GM12878 (cell line): ENCODE measurements at regions not wholly inside any gene's neighbourhood (a gene's known extent, or its start where the extent isn't known, plus 50 kb on each side); places are given as distances from the start of the nearest gene placed in this dataset.

Experiments
- ATAC-seq: fragments of 200-7000 bp; cut with Tn5 transposase; 3 replicates; pipeline ENCODE4 v1.9.1; 2020; ENCODE audit warnings: mild to moderate bottlenecking, moderate library complexity
- BruUV-seq: library from RNA; stranded (reverse); fragments of 400-500 nt; replicated peaks from 2 replicates; lab custom pipeline; 2021; lab: Mats Ljungman, UMichigan
- CTCF ChIA-PET: fragments of 300-600 bp; sonication (Branson Sonifier 250); formaldehyde crosslinking; extraction: SDS; loops from one replicate; lab custom pipeline; 2021; ENCODE audit warnings: inconsistent platforms; lab: Yijun Ruan, JAX
- POLR2A ChIA-PET: fragments of 350-600 bp; formaldehyde crosslinking; extraction: SDS; loops from one replicate; lab custom pipeline; 2021; ENCODE audit warnings: inconsistent platforms; lab: Charles Lee
- RAD21 ChIA-PET: fragments of 300-600 bp; sonication (Branson Sonifier 250); formaldehyde crosslinking; loops from one replicate; lab custom pipeline; 2023; ENCODE audit warnings: antibody characterized with exemption; ENCODE audit not compliant: unreplicated experiment; lab: Charles Lee
- SMC1A ChIA-PET: fragments of 300-600 bp; sonication (Branson Sonifier 250); formaldehyde crosslinking; loops from one replicate; lab custom pipeline; 2023; ENCODE audit not compliant: unreplicated experiment, uncharacterized antibody; lab: Charles Lee
- DNase-seq: peaks from one replicate; pipeline ENCODE4 v3.0.0-alpha.2; 2011; ENCODE audit warnings: low read depth, low spot score
- FAIRE-seq: peaks from 3 replicates; lab custom pipeline; 2011; peaks lifted over from hg19 to GRCh38; lab: Jason Lieb, UNC
- H2AFZ ChIP-seq: 2 replicates; pipeline ENCODE4 v1.6.0; 2011; ENCODE audit warnings: low read depth, low read length, control low read depth; ENCODE audit not compliant: control insufficient read depth
- H3K27ac ChIP-seq: 2 replicates; pipeline ENCODE4 v1.5.1; 2011; ENCODE audit warnings: control low read depth; ENCODE audit not compliant: control insufficient read depth, insufficient read depth
- H3K27me3 ChIP-seq, 2 experiments: replicated peaks in 1 of 2; 2 replicates each; pipeline versions ENCODE4 v1.6.0 to v1.6.1; 2011; ENCODE audit warnings: low read length in 1 of 2; ENCODE audit not compliant: control insufficient read depth in 2 of 2, insufficient read depth in 2 of 2
- H3K36me3 ChIP-seq, 2 experiments: 2 replicates each; pipeline ENCODE4 v1.5.1; 2011; ENCODE audit warnings: low read length in 1 of 2; ENCODE audit not compliant: control insufficient read depth in 2 of 2, insufficient read depth in 2 of 2
- H3K4me1 ChIP-seq: 2 replicates; pipeline ENCODE4 v1.6.1; 2011; ENCODE audit warnings: mild to moderate bottlenecking, low read length, moderate library complexity, mixed read lengths; ENCODE audit not compliant: control insufficient read depth, insufficient read depth
- H3K4me2 ChIP-seq: 2 replicates; pipeline ENCODE4 v1.6.0; 2011; ENCODE audit warnings: control low read depth; ENCODE audit not compliant: control insufficient read depth, insufficient read depth
- H3K4me3 ChIP-seq: fragments of 200-600 bp; sonication (generic); 2 replicates; pipeline ENCODE4 v1.5.1; 2016
- H3K79me2 ChIP-seq: 2 replicates; pipeline ENCODE4 v1.6.0; 2011; ENCODE audit warnings: low read length; ENCODE audit not compliant: control insufficient read depth, insufficient read depth
- H3K9ac ChIP-seq: 2 replicates; pipeline ENCODE4 v1.8.0; 2011; ENCODE audit warnings: low read length, control low read depth, mixed read lengths; ENCODE audit not compliant: control insufficient read depth, insufficient read depth
- H3K9me3 ChIP-seq: replicated peaks from 3 replicates; pipeline ENCODE4 v1.5.1; 2011; ENCODE audit warnings: mild to moderate bottlenecking, low read length; ENCODE audit not compliant: control insufficient read depth, insufficient read depth
- H4K20me1 ChIP-seq: 2 replicates; pipeline ENCODE4 v1.6.0; 2011; ENCODE audit not compliant: control insufficient read depth, insufficient read depth
- EZH2 ChIP-seq: IDR thresholded peaks from 2 replicates; pipeline ENCODE4 v1.6.1; 2012; ENCODE audit warnings: low read depth, mild to moderate bottlenecking, control low read depth, inconsistent platforms, low read length, borderline replicate concordance; ENCODE audit not compliant: control insufficient read depth
- JUNB ChIP-seq: IDR thresholded peaks from 2 replicates; pipeline ENCODE4 v1.6.1; 2016; ENCODE audit warnings: antibody characterized with exemption, mild to moderate bottlenecking
- PAX8 ChIP-seq: fragments of 450-650 bp; IDR thresholded peaks from 2 replicates; pipeline ENCODE4 v1.6.1; 2017; ENCODE audit warnings: mild to moderate bottlenecking, moderate library complexity
- RB1 ChIP-seq: fragments of 450-650 bp; formaldehyde crosslinking; IDR thresholded peaks from 2 replicates; pipeline ENCODE4 v1.6.1; 2017; ENCODE audit warnings: mild to moderate bottlenecking, borderline replicate concordance
- RCOR1 ChIP-seq: conservative IDR thresholded peaks from 2 replicates; pipeline ENCODE4 v1.6.1; 2012; ENCODE audit warnings: low read depth, low read length, improper control_type of control experiment
- RELA ChIP-seq: fragments of 450-650 bp; IDR thresholded peaks from 2 replicates; pipeline ENCODE4 v1.8.0; 2014; ENCODE audit warnings: borderline replicate concordance; ENCODE audit not compliant: partially characterized antibody
- SMC3 ChIP-seq: IDR thresholded peaks from 2 replicates; pipeline ENCODE4 v1.6.1; 2011; ENCODE audit warnings: low read length, improper control_type of control experiment, borderline replicate concordance
- STAT1 ChIP-seq: fragments of 450-650 bp; conservative IDR thresholded peaks from 2 replicates; pipeline ENCODE4 v1.6.1; 2014; ENCODE audit warnings: antibody characterized with exemption, mild to moderate bottlenecking
- SUZ12 ChIP-seq: fragments of 200-600 bp; sonication (generic); IDR thresholded peaks from one replicate; pipeline ENCODE4 v1.6.1; 2018; ENCODE audit warnings: antibody characterized with exemption, mild to moderate bottlenecking; ENCODE audit not compliant: unreplicated experiment
- ZNF24 ChIP-seq: fragments of 450-650 bp; IDR thresholded peaks from 2 replicates; pipeline ENCODE4 v1.6.1; 2017; ENCODE audit warnings: antibody characterized with exemption, mild to moderate bottlenecking
- ZSCAN29 ChIP-seq: fragments of 450-650 bp; IDR thresholded peaks from 2 replicates; pipeline ENCODE4 v1.6.1; 2017; ENCODE audit warnings: mild to moderate bottlenecking, moderate library complexity
- WGBS: methylation state at CpG from one replicate; pipeline ENCODE4 v1.1.6; 2016; ENCODE audit warnings: low lambda C conversion rate; ENCODE audit not compliant: insufficient replicate concordance, insufficient coverage; ENCODE audit errors: missing lambda C conversion rate; 5-methylcytosine and 5-hydroxymethylcytosine counted together
- in situ Hi-C: fragments of 300-500 bp; cut with MboI; formaldehyde crosslinking; loops from 9 replicates; pipeline ENCODE4 v1.14.3; 2018; ENCODE audit warnings: mixed read lengths
- intact Hi-C: fragments of 100-400 bp; cut with micrococcal nuclease; formaldehyde crosslinking; loops from one replicate; pipeline ENCODE4 v1.14.2; 2022; ENCODE audit not compliant: unreplicated experiment
- TF ChIP-seq, protein P1 (sequence below): IDR thresholded peaks from 2 replicates; pipeline ENCODE4 v1.6.1; 2012; ENCODE audit warnings: low read depth, low read length, improper control_type of control experiment
- TF ChIP-seq, protein P2 (sequence below): fragments of 450-650 bp; IDR thresholded peaks from 2 replicates; pipeline ENCODE4 v1.6.1; 2017; ENCODE audit warnings: mild to moderate bottlenecking, moderate library complexity

DNA sequence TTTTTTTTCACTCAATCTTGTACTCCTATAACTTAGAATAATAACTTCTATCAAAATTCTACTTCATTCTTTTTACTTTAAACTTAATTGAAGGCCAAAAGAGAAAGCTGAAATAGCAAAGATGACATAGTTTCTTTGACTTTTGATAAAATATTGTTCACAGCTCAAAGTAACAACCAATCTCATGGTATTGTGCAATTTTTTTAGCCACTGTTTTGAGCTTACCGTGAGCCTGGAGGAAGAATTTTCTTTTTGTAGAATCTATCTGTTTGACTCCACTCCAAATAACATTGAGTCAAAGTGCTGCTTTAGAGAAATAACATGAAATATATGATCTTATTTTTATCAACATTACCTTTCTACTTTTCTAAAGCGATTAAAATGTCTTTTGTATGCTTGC is 903.9 kb upstream of the FOXG1 start:
- Histone ChIP-seq H3K4me3 (no peak overlapping the region), H4K20me1 (no peaks in the 10 kb centered on the region), H2AFZ (no peak overlapping the region), H3K9ac (no peak overlapping the region), H3K4me2 (no peak overlapping the region), H3K27ac (no peak overlapping the region), H3K4me1 (no peaks in the 10 kb centered on the region), H3K79me2 (no peaks in the 10 kb centered on the region), H3K9me3 (no peaks in the 10 kb centered on the region), H3K27me3 (no peaks in the 10 kb centered on the region), H3K36me3 (no peaks in the 10 kb centered on the region)
- RAD21 ChIA-PET = no interaction called here
- ATAC-seq (no peak), DNase-seq (no peak), FAIRE-seq (no peak)
- in situ Hi-C loops (no loop called here), intact Hi-C loops (no loop called here)
- WGBS = 15% methylated on average over 2 of the region's 2 CpGs
- POLR2A ChIA-PET = no interaction called here
- CTCF ChIA-PET = no interaction called here
- TF ChIP-seq SMC3 = no peak
- TF ChIP-seq, protein P1, sequence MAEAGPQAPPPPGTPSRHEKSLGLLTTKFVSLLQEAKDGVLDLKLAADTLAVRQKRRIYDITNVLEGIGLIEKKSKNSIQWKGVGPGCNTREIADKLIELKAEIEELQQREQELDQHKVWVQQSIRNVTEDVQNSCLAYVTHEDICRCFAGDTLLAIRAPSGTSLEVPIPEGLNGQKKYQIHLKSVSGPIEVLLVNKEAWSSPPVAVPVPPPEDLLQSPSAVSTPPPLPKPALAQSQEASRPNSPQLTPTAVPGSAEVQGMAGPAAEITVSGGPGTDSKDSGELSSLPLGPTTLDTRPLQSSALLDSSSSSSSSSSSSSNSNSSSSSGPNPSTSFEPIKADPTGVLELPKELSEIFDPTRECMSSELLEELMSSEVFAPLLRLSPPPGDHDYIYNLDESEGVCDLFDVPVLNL = no peak
- no peak for TF ChIP-seq RCOR1
- no peak for TF ChIP-seq JUNB
- TF ChIP-seq PAX8 = no peak
- TF ChIP-seq RB1 = no peak
- SMC1A ChIA-PET = no interaction called here
- no TSS peak for BruUV-seq

DNA sequence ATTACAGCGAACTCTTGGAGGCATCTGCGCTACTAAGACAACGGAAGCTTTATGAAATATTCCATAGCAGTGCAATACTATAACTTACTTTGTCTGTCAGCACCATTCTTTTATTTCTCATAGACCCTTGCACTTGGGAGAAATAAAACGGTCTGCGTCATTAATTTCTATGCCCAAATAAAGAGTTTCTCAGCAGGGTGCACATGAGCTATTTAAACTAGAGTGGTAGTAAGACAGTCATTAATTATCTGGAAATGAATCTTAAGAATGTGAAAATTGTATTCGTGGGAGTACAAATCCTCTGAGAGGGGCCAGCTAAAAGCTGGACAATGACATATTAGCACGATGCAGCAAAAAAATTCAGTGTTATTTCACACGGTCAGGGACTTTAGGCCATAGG is 903.4 kb upstream of the FOXG1 start:
- FAIRE-seq (no peak), DNase-seq (no peak), ATAC-seq (no peak)
- Histone ChIP-seq H3K27ac (no peak overlapping the region), H3K9me3 (no peaks in the 10 kb centered on the region), H2AFZ (no peak overlapping the region), H3K4me2 (no peak overlapping the region), H3K4me3 (no peak overlapping the region), H3K79me2 (no peaks in the 10 kb centered on the region), H3K4me1 (no peaks in the 10 kb centered on the region), H3K36me3 (no peaks in the 10 kb centered on the region), H4K20me1 (no peaks in the 10 kb centered on the region), H3K9ac (no peak overlapping the region), H3K27me3 (no peaks in the 10 kb centered on the region)
- intact Hi-C loops = no loop called here
- in situ Hi-C loops = no loop called here
- POLR2A ChIA-PET = no interaction called here
- BruUV-seq = no TSS peak
- SMC1A ChIA-PET = no interaction called here
- CTCF ChIA-PET = no interaction called here
- RAD21 ChIA-PET = no interaction called here
- WGBS = 52% methylated on average over 8 of the region's 8 CpGs
- TF ChIP-seq SMC3 (no peak), ZSCAN29 (no peak), RELA (no peak), STAT1 (no peak), ZNF24 (no peak), EZH2 (no peak), SUZ12 (no peak)
- TF ChIP-seq, protein P1 = no peak
- TF ChIP-seq, protein P2, sequence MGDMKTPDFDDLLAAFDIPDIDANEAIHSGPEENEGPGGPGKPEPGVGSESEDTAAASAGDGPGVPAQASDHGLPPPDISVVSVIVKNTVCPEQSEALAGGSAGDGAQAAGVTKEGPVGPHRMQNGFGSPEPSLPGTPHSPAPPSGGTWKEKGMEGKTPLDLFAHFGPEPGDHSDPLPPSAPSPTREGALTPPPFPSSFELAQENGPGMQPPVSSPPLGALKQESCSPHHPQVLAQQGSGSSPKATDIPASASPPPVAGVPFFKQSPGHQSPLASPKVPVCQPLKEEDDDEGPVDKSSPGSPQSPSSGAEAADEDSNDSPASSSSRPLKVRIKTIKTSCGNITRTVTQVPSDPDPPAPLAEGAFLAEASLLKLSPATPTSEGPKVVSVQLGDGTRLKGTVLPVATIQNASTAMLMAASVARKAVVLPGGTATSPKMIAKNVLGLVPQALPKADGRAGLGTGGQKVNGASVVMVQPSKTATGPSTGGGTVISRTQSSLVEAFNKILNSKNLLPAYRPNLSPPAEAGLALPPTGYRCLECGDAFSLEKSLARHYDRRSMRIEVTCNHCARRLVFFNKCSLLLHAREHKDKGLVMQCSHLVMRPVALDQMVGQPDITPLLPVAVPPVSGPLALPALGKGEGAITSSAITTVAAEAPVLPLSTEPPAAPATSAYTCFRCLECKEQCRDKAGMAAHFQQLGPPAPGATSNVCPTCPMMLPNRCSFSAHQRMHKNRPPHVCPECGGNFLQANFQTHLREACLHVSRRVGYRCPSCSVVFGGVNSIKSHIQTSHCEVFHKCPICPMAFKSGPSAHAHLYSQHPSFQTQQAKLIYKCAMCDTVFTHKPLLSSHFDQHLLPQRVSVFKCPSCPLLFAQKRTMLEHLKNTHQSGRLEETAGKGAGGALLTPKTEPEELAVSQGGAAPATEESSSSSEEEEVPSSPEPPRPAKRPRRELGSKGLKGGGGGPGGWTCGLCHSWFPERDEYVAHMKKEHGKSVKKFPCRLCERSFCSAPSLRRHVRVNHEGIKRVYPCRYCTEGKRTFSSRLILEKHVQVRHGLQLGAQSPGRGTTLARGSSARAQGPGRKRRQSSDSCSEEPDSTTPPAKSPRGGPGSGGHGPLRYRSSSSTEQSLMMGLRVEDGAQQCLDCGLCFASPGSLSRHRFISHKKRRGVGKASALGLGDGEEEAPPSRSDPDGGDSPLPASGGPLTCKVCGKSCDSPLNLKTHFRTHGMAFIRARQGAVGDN = no peak
